ENCODE measurements at regions not wholly inside any gene's neighbourhood (a gene's known extent, or its start where the extent isn't known, plus 50 kb on each side); places are given as distances from the start of the nearest gene placed in this dataset.
"Not testable (repeated sequence)": the region's sequence is repeated elsewhere in the genome, so short reads cannot be mapped to it uniquely, and the experiment has no call there.

- Mint-ChIP-seq H3K27ac (no peak overlapping the region), H3K4me1 (ENCODE audit: low read depth in 2 of 2) (no peaks in the 10 kb centered on the region), H3K4me3 (no peak overlapping the region), H3K9me3 (no peaks in the 10 kb centered on the region), H3K27me3 (peaks cover 0 to 29% of the 10 kb centered on the region in 2 donors), H3K36me3 (no peaks in the 10 kb centered on the region)
- ATAC-seq (no peak), DNase-seq (ENCODE audit: low spot score) (no peak)
Measured at GRCh38 chrX:104428231-104428630, 137.8 kb upstream of the IL1RAPL2 start.

- no peak overlapping the region for H3K27ac Mint-ChIP-seq
- ATAC-seq (no peak), DNase-seq (ENCODE audit: low spot score) (no peak)
- H3K9me3 Mint-ChIP-seq: no peaks in the 10 kb centered on the region
- no peaks in the 10 kb centered on the region for H3K36me3 Mint-ChIP-seq
- H3K4me3 Mint-ChIP-seq: no peak overlapping the region
- H3K4me1 Mint-ChIP-seq (ENCODE audit: low read depth in 2 of 2): no peaks in the 10 kb centered on the region
- peaks cover 0 to 28% of the 10 kb centered on the region in 2 donors for H3K27me3 Mint-ChIP-seq
Measured at GRCh38 chrX:104427693-104428092, 138.3 kb upstream of the IL1RAPL2 start.

GRCh38 chrX:104427073-104427472 lies 138.9 kb upstream of the IL1RAPL2 start:
- no peak overlapping the region for H3K27ac Mint-ChIP-seq
- no peaks in the 10 kb centered on the region for H3K4me1 Mint-ChIP-seq (ENCODE audit: low read depth in 2 of 2)
- no peak overlapping the region for H3K4me3 Mint-ChIP-seq
- peaks cover 0 to 25% of the 10 kb centered on the region in 2 donors for H3K27me3 Mint-ChIP-seq
- H3K36me3 Mint-ChIP-seq: no peaks in the 10 kb centered on the region
- ATAC-seq (no peak), DNase-seq (ENCODE audit: low spot score) (no peak)
- no peaks in the 10 kb centered on the region for H3K9me3 Mint-ChIP-seq

DNA sequence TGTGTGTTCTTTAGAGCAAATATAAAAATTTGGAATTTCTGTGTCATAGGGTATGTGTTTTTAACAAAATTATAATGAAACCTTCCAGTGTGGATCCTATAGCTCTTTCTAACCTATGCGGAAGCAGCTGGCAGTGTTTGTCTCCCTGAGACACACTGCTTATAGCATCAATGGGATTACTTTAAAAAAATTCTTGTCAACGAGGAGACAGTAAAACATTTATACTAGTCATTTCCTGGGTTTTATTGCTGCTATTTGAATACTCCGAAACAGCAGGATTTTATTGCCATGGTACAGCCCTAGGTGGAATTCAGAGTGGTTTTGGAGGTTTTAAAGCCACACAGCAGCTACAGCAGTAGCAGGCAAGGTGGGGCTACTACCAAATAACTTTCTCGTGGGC lies 145.1 kb upstream of the IL1RAPL2 start:
- DNase-seq (ENCODE audit: low spot score) (no peak), ATAC-seq (no peak)
- Mint-ChIP-seq H3K4me3 (no peak overlapping the region), H3K4me1 (ENCODE audit: low read depth in 2 of 2) (no peaks in the 10 kb centered on the region), H3K27ac (no peak overlapping the region), H3K36me3 (no peaks in the 10 kb centered on the region), H3K27me3 (peaks cover 0 to 7% of the 10 kb centered on the region in 2 donors), H3K9me3 (peaks cover under 1% of the 10 kb centered on the region)

- no peak overlapping the region for H3K4me3 Mint-ChIP-seq
- peaks cover 0 to 4% of the 10 kb centered on the region in 2 donors for H3K27me3 Mint-ChIP-seq
- peaks cover 3% of the 10 kb centered on the region for H3K9me3 Mint-ChIP-seq
- no peak for DNase-seq (ENCODE audit: low spot score)
- H3K27ac Mint-ChIP-seq: no peak overlapping the region
- H3K4me1 Mint-ChIP-seq (ENCODE audit: low read depth in 2 of 2): no peaks in the 10 kb centered on the region
- ATAC-seq: no peak
- no peaks in the 10 kb centered on the region for H3K36me3 Mint-ChIP-seq
Measured at GRCh38 chrX:104419926-104420325, 146.1 kb upstream of the IL1RAPL2 start.

DNA sequence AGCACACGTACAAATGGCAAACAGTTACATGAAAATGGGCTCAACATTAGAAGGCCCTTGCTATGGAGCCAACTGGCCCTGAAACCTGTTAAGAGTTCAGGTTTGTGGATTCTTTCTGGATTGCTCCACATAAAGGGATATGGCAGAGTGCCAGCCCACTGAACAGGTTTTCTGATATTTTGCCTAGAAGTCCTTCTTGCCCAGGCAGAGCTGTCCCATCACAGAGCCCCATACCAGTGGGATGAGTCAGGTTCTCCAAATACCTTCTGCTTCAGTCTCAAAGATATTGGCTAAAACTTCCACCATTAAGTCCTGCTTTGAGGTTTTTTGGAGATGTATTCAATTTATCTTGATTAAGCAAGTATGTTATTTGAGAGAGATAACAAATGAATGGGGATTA lies 146.8 kb upstream of the IL1RAPL2 start:
- Mint-ChIP-seq H3K4me1 (ENCODE audit: low read depth in 2 of 2) (no peaks in the 10 kb centered on the region), H3K27ac (no peak overlapping the region), H3K9me3 (peaks cover 3% of the 10 kb centered on the region), H3K36me3 (no peaks in the 10 kb centered on the region), H3K27me3 (peaks cover 0 to 7% of the 10 kb centered on the region in 2 donors), H3K4me3 (no peak overlapping the region)
- DNase-seq (ENCODE audit: low spot score): no peak
- no peak for ATAC-seq

DNA sequence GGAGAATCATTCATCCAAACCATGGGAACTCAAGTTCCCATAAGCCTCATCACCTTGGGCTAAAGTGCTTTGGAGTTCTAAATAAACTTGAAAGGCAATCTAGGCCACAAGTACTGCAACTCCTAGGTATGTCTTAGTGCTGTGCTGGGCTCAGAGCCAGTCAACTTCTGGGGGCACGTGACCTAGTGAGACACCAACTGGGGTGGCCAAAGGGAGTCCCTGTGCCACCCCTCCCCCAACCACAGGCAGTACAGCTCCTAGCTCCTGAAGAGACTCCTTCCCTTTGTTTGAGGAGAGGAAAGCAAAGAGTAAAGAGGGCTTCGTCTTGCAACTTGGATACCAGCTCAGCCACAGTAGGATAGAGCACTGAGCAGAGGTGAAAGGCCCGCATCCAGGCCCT lies 154.2 kb upstream of the IL1RAPL2 start:
- peaks cover 3% of the 10 kb centered on the region for H3K9me3 Mint-ChIP-seq
- no peaks in the 10 kb centered on the region for H3K4me1 Mint-ChIP-seq (ENCODE audit: low read depth in 2 of 2)
- no peak overlapping the region for H3K27ac Mint-ChIP-seq
- ATAC-seq: no peak
- no peak overlapping the region for H3K4me3 Mint-ChIP-seq
- DNase-seq (ENCODE audit: low spot score): no peak
- H3K36me3 Mint-ChIP-seq: no peaks in the 10 kb centered on the region
- H3K27me3 Mint-ChIP-seq: peaks cover 0 to 14% of the 10 kb centered on the region in 2 donors

- H3K9me3 Mint-ChIP-seq: no peaks in the 10 kb centered on the region
- DNase-seq (ENCODE audit: low spot score): no peak
- H3K4me1 Mint-ChIP-seq (ENCODE audit: low read depth in 2 of 2): no peaks in the 10 kb centered on the region
- H3K36me3 Mint-ChIP-seq: no peaks in the 10 kb centered on the region
- no peak overlapping the region for H3K27ac Mint-ChIP-seq
- no peak for ATAC-seq
- H3K27me3 Mint-ChIP-seq: peaks cover 0 to 2% of the 10 kb centered on the region in 2 donors
- H3K4me3 Mint-ChIP-seq: no peak overlapping the region
Measured at GRCh38 chrX:104400387-104400786, 145.7 kb upstream of the ESX1 start.

GRCh38 chrX:104392350-104392749 lies 137.6 kb upstream of the ESX1 start:
- ATAC-seq (no peak), DNase-seq (ENCODE audit: low spot score) (no peak)
- H3K4me3 Mint-ChIP-seq: no peak overlapping the region
- no peak overlapping the region for H3K27ac Mint-ChIP-seq
- H3K4me1 Mint-ChIP-seq (ENCODE audit: low read depth in 2 of 2): no peaks in the 10 kb centered on the region
- H3K27me3 Mint-ChIP-seq: peaks cover 0 to 11% of the 10 kb centered on the region in 2 donors
- H3K36me3 Mint-ChIP-seq: no peaks in the 10 kb centered on the region
- no peaks in the 10 kb centered on the region for H3K9me3 Mint-ChIP-seq

GRCh38 chrX:104391906-104392305 lies 137.2 kb upstream of the ESX1 start:
- no peaks in the 10 kb centered on the region for H3K9me3 Mint-ChIP-seq
- no peak for ATAC-seq
- H3K27me3 Mint-ChIP-seq: peaks cover 0 to 11% of the 10 kb centered on the region in 2 donors
- no peak overlapping the region for H3K27ac Mint-ChIP-seq
- H3K4me3 Mint-ChIP-seq: no peak overlapping the region
- H3K36me3 Mint-ChIP-seq: no peaks in the 10 kb centered on the region
- no peaks in the 10 kb centered on the region for H3K4me1 Mint-ChIP-seq (ENCODE audit: low read depth in 2 of 2)
- DNase-seq (ENCODE audit: low spot score): no peak

- Mint-ChIP-seq H3K36me3 (no peaks in the 10 kb centered on the region), H3K4me1 (ENCODE audit: low read depth in 2 of 2) (no peaks in the 10 kb centered on the region), H3K4me3 (no peak overlapping the region), H3K27ac (no peak overlapping the region), H3K27me3 (peaks cover 17 to 22% of the 10 kb centered on the region in 2 donors), H3K9me3 (no peaks in the 10 kb centered on the region)
- DNase-seq (ENCODE audit: low spot score) (no peak), ATAC-seq (no peak)
Measured at GRCh38 chrX:104376937-104377336, 122.2 kb upstream of the ESX1 start.

DNA sequence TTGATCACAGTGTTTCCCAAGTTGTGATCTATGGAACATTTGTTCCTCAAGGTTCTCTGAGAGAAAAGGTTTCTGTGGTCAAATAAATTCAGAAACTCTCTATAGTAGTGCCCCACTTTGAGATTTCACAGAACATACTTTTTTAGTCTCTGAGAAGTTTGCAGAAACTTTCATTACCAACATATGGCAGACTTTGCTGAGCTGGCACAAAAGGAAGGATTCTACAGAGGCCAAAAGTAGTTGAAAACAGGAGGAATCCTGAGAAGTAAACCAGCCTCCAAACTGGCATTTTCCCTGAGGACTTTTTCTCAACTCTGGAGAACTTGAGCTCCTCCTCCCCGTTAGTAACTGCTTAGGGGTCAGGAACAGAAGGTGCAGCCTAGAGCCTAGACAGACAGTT lies 117.8 kb upstream of the ESX1 start:
- H3K9me3 Mint-ChIP-seq: no peaks in the 10 kb centered on the region
- peaks cover 0 to 16% of the 10 kb centered on the region in 2 donors for H3K27me3 Mint-ChIP-seq
- H3K27ac Mint-ChIP-seq: no peak overlapping the region
- H3K4me1 Mint-ChIP-seq (ENCODE audit: low read depth in 2 of 2): no peaks in the 10 kb centered on the region
- no peak overlapping the region for H3K4me3 Mint-ChIP-seq
- H3K36me3 Mint-ChIP-seq: no peaks in the 10 kb centered on the region
- no peak for ATAC-seq
- DNase-seq (ENCODE audit: low spot score): no peak

- DNase-seq (ENCODE audit: low spot score): no peak
- Mint-ChIP-seq H3K4me3 (no peak overlapping the region), H3K27ac (no peak overlapping the region), H3K9me3 (no peaks in the 10 kb centered on the region), H3K36me3 (no peaks in the 10 kb centered on the region), H3K27me3 (peaks cover 6 to 18% of the 10 kb centered on the region in 2 donors), H3K4me1 (ENCODE audit: low read depth in 2 of 2) (no peaks in the 10 kb centered on the region)
- no peak for ATAC-seq
Measured at GRCh38 chrX:104370089-104370488, 115.4 kb upstream of the ESX1 start.

DNA sequence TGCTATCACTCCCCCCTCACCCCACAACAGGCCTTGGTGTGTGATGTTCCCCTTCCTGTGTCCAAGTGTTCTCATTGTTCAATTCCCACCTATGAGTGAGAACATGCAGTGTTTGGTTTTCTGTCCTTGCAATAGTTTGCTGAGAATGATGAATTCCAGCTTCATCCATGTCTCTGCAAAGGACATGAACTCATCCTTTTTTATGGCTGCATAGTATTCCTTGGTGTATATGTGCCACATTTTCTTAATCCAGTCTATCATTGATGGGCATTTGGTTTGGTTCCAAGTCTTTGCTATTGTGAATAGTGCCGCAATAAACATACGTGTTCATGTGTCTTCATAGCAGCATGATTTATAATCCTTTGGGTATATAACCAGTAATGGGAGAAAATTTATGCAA lies 106.0 kb upstream of the ESX1 start:
- not testable (repeated sequence) for DNase-seq (ENCODE audit: low spot score); H3K9me3 Mint-ChIP-seq; H3K27ac Mint-ChIP-seq; H3K36me3 Mint-ChIP-seq; H3K4me1 Mint-ChIP-seq (ENCODE audit: low read depth in 2 of 2); ATAC-seq; H3K4me3 Mint-ChIP-seq
- peaks cover 0 to 28% of the 10 kb centered on the region in 2 donors for H3K27me3 Mint-ChIP-seq

GRCh38 chrX:104359124-104359523 lies 104.4 kb upstream of the ESX1 start:
- H3K36me3 Mint-ChIP-seq: no peaks in the 10 kb centered on the region
- peaks cover 0 to 20% of the 10 kb centered on the region in 2 donors for H3K27me3 Mint-ChIP-seq

More at GRCh38 chrX:104359124-104359523, 104.4 kb upstream of the ESX1 start:
- no peaks in the 10 kb centered on the region for H3K9me3 Mint-ChIP-seq
- no peak overlapping the region for H3K27ac Mint-ChIP-seq
- H3K4me3 Mint-ChIP-seq: no peak overlapping the region
- H3K4me1 Mint-ChIP-seq (ENCODE audit: low read depth in 2 of 2): peaks cover 0 to 2% of the 10 kb centered on the region in 2 donors
- ATAC-seq (no peak), DNase-seq (ENCODE audit: low spot score) (no peak)

Measured in natural killer cell treated with Interleukin-12 subunit alpha and Interleukin-12 subunit beta and Interleukin-15 and Interleukin-18, amount 100 ng/mL, for 72 hours (primary cell).